GM20000 (cell line): ENCODE measurements at regions not wholly inside any gene's neighbourhood (a gene's known extent, or its start where the extent isn't known, plus 50 kb on each side); places are given as distances from the start of the nearest gene placed in this dataset.

Experiments
- DNase-seq: peaks from one replicate; pipeline ENCODE4 v3.0.0; 2012; ENCODE audit warnings: low spot score
- CTCF ChIP-seq: IDR thresholded peaks from 2 replicates; pipeline ENCODE4 v1.5.1; 2012; ENCODE audit warnings: mild to moderate bottlenecking, control low read depth; ENCODE audit errors: extremely low read depth, missing control alignments

- no peak for DNase-seq
- TF ChIP-seq CTCF, result no peak
Measured at GRCh38 chr3:102484-102883, 94.1 kb upstream of the CHL1 start.

GRCh38 chr3:103991-104390 lies 92.6 kb upstream of the CHL1 start:
- no peak for TF ChIP-seq CTCF
- no peak for DNase-seq

GRCh38 chr3:105585-105984 lies 91.0 kb upstream of the CHL1 start:
- TF ChIP-seq CTCF, result no peak
- DNase-seq, result no peak

- no peak for DNase-seq
- TF ChIP-seq CTCF, result no peak
Measured at GRCh38 chr3:106619-107018, 89.9 kb upstream of the CHL1 start.

- no peak for TF ChIP-seq CTCF
- DNase-seq, result peak; percentile 9
Measured at GRCh38 chr3:111143-112069, 85.2 kb upstream of the CHL1 start.

- DNase-seq, result no peak
- TF ChIP-seq CTCF, result no peak
Measured at GRCh38 chr3:112773-113172, 83.8 kb upstream of the CHL1 start.

GRCh38 chr3:118666-119065 lies 77.9 kb upstream of the CHL1 start:
- no peak for DNase-seq
- TF ChIP-seq CTCF, result no peak
